Stimulated activated CD4-positive, alpha-beta T cell treated with anti-CD3 and anti-CD28 coated beads, Interleukin-4, amount 100 ng/mL, for 4 hours (primary cell): ENCODE measurements at regions not wholly inside any gene's neighbourhood (a gene's known extent, or its start where the extent isn't known, plus 50 kb on each side); places are given as distances from the start of the nearest gene placed in this dataset.
"Not testable (repeated sequence)": the region's sequence is repeated elsewhere in the genome, so short reads cannot be mapped to it uniquely, and the experiment has no call there.

Experiments
- DNase-seq, 2 experiments: peaks; one replicate each; pipeline ENCODE4 v3.0.0-alpha.2; 2020

DNA sequence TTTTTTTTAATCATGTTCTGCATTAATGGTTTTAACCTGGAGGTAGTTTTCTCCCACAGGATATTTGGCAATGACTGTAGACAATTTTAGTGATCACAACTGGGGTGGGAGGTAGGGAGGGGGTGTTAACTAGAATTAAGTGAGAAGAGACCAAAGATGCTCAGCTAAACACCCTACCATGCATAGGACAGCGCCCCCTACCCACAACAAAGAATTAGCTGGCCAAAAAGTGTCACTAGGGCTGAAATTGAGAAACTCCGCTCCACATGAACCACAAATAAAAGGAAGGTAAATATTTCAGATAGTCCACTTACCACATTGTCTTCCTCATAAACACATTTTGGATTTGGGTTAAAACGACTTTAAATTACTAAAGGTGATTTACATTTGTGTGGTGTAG is 942.6 kb downstream of the SUCLG1 start:
- no peak for DNase-seq

DNA sequence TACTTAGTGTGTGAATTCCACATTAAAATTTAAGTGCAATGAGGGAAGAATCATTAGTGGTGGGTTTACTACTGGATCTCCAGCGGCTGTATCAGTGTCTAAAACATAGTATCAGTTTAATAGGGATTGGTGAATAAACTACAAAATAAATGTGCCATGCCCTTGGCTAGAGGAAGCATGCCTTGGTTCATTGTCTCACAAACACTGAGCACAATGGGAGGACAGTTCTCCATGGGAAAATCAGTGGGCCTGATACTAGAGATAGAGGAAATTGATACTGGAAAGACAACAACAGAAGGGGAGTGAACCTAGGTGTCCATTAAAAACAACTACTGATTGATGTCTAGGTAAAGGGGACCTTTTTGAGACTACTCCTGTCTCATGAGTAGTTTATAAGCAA is 971.6 kb downstream of the SUCLG1 start:
- DNase-seq: no peak

DNA sequence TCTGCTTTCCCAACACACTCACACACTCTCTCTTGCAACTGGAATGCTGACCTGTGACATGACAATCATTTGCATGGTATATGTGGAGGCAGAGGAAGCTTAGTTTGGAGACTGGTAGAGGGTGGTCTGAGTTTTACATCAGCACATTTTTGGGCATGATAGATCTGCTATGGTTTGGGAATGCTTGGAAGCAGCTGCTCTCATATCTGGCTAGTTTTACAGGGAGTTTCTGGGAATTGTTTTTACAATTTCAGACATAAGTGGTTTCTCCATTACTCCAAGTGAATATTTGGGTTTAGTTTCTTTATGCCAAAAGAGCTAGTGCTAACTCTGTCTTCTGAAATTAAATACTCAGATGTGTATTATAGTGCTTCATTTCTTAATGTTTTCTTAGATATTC is 977.6 kb downstream of the SUCLG1 start:
- DNase-seq: no peak

DNA sequence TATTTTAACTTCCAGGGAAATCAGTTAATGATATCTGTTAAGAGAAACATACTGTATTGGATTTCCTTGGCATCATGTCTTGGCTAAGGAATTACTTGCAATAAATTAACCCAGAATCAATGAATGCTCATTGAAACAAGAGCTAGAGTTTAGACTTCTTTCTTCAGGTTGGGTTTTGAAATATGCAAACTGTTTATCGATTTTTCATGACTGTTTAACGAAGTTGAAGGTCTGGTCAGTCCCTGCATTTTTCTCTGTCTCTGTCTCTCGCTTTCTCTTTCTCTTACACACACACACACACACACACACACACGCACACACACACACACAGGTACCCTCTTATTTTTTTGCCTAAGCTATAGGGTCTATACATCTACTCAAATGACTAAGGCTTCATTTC is 981.0 kb downstream of the SUCLG1 start:
- no peak for DNase-seq

DNA sequence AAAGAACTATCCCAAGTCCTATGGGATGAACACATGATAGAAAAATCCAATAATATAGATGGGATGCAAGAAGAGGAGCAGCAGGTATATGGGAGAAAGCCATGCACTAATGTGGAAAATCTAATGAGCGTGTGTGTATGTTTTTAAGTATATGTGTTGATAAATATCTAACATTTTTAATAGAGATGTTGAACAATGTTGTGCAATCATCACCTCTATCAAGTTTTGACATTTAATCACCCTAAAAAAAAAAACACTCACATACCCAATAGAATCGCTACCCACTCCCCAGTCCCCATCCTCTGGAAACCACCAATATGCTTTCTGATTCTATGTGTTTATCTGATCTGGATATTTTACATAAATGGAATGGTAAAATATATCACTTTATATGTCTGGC is 983.7 kb downstream of the SUCLG1 start:
- DNase-seq: no peak

DNA sequence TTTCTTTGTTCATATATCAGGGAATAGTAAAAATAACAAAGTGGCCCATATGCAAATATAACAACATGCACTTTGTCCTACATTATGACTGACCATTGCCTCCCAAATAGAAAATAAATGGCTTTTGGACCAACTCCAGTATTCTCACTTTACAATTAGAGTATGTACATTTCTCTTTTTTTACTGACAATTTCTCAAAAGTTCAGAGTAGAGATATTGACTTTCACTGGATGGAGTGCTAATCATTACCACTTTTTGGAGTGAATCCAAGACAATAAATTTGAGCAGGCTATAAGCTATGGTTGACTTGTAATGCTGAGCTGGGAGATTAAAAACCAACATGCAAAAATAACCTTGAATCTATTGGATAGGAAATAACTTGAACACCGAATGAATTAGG is 987.4 kb downstream of the SUCLG1 start:
- DNase-seq: no peak

DNA sequence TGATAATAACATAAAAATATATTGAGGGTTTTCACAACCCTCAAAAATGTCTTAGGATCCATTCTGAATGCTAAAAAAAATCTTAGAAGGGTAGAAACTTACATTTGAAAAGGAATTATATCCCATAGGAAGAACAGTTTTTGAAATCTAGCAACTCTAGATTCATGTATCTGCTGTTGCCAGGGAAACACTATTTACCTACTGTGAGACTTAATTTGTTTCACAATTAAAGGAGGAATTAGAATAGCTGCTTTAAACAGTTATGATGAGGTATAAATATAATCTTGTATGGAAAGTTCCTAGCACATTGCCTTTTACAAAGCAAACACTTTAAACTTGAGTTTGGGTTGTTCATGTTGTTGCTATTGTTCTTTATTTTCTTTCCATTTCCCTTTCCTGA is 988.2 kb downstream of the SUCLG1 start:
- no peak for DNase-seq

DNA sequence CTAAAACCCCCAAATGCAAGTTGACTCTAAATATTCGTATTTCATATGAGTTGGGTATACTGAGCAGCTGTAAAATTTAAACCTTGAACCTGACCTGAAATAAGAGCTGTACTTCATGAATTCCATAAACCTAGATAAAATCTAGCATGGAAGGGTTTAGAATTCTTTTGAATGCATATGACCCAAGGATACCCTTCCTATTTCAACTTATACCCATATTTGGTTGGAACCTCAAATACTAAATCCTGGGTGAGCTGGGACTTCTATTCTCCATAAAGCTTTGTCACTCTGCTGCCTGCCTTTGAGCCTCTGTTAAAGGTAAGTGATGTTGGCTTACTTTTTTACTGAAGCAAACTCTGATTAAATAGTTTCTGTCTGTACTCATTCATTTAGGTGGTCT is 994.6 kb downstream of the SUCLG1 start:
- DNase-seq: no peak

DNA sequence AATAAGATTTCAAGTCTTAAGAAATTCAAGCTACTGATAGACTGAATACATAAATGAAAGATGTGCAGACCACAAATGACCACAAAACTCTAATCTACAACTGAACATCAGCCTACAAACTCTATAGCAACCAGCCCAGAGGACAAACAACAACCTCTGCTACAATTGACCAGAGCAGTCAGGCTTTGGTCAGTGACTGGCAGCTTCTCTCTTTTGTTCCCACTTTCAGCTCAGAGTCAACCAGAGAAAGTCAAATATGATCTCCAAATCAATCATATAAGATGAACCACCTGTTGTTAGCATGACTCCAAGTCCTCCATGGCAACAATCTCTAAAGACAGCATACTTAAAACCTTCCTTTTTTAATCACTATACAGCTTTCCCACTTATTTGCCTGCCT is 996.2 kb downstream of the SUCLG1 start:
- no peak for DNase-seq

DNA sequence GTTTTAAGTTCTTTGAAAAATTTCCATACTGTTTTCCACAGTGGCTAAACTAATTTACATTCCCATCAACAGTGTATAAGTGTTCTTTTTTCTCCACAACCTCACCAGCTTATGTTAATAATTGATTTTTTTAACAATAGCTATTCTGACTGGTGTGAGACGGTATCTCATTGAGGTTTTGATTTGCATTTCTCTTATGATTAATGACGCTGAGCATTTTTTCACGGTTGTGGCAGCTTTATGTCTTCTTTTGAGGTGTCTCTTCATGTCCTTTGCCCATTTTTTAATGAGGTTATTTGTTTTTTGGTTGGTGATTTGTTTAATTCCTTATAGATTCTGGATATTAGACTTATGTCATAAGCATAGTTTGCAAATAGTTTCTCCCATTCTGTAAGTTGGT is 997.9 kb downstream of the SUCLG1 start:
- DNase-seq: no peak

DNA sequence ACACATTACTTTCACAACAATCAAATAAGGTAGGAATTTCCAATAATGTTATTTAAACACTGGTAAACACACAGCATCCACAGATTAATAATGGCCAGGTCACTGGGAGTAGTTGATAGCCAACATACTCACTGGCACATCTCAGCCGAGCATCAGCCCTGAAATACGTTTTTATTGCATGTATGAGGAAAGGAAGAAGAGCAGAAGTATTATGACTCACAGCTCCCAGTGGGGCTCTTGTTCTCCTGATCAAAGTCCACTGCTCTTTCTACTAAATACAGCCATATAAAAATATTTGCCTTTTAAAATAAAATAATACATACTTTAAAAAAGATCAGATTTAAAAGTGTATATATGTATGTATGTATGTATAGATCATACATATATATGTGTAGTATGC is 999.6 kb downstream of the SUCLG1 start:
- DNase-seq: no peak

DNA sequence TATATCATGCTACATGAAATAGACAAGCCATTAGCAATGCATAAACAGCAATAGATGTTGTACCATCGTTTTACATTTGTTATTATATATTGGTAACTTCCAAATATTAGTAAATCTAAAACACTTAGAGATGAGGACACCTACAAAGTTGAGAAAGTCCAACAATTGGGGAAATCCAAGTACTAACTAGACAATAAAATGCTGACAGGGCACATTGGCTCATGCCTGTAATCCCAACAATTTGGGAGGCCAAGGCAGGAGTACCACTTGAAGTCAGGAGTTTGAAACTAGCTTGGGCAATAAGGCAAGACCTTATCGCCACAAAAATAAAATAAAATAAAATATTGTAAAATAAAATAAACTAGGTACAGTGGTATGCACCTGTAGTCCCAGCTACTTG is 1023.1 kb downstream of the SUCLG1 start:
- DNase-seq: no peak

DNA sequence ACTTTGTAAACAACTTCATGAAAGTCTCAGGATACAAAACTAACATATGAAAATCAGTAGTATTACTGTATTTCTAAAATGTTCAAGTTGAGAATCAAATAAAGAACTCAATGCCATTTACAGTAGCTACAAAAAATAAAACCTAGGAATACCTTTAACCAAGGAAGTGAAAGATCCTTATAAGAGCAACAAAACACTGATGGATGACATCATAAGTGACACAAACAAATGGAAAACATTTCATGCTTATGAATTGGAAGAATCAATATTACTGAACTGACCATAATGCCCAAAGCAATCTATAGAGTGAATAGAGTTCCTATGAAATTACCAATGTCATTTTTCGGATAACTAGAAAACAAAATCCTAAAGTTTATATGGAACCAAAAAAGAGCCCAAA is 1038.1 kb downstream of the SUCLG1 start:
- no peak for DNase-seq

DNA sequence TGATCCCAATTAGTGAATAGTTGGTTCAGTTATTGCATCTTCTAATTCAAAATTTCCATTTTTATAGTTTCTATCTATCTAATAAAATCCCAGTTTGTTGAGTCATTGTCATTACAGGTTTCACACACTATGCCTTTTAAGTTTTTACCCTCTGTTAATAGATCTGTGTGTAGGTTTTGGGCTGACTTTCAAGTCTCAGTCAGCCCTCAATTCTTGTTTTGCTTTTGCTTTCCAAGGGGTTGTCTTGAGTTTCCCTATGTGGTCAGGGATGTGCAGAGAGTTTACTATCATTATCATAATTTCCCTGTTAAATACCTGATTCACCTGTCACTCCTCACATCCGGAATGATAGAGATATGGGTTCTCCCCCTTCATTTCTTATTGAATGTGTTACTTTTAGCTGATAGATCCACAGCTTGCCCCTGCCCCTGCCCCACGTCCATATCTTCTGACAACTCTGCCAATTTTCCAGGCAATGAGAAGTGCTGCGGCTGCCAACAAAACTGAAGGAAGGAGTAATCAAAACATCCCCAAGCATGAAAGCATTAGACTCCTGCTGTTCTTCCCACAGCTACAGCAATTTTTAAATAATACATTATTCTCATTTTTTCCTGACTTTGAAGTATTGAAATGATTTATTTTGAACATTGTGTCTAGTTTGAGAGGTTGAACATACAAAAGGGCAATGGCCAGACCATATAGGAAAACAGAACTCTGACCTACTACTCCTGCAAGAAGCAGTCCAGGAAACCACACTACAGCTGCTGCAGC is 1064.8 kb downstream of the SUCLG1 start:
- DNase-seq: no peak

DNA sequence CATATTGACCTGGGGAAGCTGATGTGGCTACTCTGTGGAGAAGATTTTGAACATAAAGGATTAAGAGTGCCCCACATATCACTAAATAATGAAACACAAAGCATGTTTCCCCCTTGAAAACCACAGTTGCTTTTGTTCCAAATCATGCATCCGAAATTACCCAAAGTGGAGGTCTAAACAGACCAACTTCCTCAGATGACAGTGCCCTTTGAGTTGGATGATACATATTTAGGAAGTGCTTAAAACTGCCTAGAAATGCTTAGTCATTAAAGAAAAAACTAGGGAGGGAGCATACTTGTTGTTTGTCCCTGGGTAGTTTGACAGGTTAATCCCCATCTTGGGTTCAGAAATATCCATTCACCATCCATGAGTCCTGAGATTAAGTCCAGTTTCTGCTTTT is 1070.3 kb downstream of the SUCLG1 start:
- DNase-seq: no peak

DNA sequence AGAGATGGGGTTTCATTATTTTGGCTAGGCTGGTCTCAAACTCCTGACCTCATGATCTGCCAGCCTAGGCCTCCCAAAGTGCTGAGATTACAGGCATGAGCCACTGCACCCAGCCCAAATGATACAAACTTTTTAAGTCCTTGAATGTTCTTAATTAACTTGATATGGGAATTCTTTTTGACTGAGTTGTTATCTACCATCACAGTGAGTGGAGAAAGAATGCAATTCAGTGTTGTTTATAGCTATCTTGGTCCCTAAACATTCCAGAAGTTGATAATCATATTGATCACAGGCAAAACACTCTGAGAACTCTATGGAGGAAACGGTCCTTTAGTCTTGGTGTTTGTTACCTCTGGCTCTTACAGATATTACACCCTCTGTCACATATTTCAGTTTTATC is 1072.5 kb downstream of the SUCLG1 start:
- no peak for DNase-seq

DNA sequence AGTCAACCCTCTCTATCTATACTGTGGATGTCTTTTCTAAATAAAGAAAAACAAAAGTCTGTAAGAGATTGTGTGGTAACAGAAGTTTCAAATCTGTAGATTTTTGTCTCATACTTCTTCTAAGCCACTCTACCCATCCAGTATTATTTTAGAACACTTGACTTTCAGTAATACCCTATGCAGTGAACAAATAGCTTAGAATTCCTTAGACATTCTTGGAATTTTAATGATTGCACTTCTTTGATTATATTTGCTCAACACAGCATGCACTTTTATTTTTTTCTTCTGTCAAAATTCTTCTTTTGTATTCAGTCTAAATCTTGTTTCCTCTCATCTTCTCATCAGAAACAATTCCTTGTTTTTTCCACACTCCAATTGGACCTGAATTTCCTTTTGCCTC is 1080.2 kb downstream of the SUCLG1 start:
- no peak for DNase-seq

DNA sequence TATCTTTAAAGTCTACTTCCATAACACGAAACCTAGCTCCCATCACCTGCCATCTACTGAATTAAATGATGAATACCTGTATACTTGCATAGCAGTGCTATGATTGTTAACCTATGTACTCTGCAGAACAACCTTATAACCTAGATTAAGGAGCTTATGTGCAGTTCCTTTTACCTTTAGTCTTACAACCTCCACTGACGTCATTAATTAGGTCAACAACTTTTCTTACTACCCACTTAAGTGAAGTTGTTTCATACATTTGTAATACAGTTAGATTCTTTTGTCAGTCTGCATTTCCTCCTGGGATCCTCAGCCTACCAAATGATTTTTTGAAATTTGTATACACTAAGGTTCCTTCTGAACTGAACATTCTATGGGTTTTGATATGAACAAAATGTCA is 1082.3 kb downstream of the SUCLG1 start:
- DNase-seq: no peak

DNA sequence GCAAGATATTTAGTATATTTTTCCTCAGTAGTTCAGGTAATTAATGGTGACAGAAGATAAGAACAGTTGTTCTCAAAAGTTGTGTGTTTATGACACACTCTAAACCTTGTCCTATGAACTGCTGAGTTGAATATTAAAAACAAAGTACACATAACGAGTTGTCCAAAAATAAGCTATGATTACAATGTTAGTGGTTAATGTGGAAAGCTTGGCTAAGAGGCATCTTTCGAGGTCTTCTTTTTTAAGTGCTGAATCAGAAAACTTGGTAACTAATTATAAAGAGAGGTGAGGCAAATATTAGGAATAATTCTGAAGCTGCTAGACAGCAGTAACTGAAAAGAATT is 1088.7 kb downstream of the SUCLG1 start:
- no peak for DNase-seq

DNA sequence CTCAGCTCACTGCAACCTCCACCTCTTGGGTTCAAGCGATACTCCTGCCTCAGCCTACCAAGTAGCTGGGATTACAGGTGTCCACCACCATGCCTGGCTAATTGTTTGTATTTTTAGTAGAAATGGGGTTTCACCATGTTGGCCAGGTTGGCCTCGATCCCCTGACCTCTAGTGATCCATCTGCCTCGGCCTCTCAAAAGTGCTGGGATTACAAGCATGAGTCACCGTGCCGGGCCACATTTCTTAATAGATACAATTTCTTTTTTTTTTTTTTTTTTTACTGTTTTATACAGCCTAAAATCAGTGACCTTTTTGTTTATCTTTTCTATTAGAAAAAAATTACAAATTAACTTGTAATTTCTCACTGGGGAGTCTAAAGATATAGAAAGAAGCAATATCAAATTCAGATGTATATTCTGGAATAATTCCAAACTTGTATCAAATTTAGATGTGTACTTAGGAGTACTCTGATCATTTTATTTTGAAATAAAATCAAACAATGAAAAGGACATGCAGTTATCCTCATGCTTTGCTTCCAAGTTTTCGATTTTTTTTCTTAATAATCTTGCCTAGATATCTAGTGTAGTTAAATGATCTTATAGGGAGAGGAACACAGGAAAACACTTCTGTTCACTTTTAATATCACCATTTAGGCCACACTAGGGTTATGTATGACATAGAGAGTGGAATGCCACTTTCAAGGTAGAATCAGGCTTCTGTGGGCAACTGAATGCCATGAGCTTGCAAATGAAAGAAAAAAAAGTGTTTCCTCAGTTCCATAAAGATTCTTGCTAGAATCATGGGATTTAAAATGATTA is 1089.3 kb downstream of the SUCLG1 start:
- DNase-seq: no peak

DNA sequence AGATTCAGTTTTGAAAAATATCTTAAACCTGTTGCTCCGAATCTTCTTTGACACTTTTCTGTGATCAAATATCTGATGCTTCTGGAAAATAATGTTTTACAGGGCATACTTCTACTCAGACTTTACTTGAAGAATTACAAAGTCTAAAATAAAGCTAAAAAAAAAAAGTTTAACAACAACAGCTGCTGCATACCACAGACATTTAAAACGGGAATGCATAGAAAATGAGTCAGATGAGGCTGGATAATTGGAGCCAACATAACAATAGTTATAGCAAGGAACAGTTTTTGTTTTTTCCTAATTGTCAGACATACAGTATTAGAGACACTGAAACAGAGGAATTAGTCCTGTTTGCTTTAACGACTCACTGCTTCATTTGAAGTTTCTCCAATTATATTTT is 1090.2 kb downstream of the SUCLG1 start:
- DNase-seq: no peak

DNA sequence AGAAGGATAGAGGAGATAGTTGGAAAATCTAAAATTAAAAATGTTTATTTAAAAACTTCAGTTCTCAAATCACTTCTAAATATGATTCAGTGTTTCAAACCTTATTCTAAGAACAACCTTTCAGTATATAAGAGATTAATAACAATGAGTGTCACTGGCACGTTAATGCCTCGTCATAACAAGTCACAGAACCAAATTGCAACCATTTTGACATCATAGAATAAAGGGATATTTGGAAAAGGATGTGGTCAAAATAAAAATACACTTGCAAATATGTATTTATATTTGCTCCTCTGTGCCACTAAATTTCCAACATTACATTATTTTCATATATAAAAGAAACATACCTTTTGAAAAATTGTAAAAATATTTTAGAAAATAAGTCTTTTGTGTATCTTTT is 1090.6 kb downstream of the SUCLG1 start:
- no peak for DNase-seq

DNA sequence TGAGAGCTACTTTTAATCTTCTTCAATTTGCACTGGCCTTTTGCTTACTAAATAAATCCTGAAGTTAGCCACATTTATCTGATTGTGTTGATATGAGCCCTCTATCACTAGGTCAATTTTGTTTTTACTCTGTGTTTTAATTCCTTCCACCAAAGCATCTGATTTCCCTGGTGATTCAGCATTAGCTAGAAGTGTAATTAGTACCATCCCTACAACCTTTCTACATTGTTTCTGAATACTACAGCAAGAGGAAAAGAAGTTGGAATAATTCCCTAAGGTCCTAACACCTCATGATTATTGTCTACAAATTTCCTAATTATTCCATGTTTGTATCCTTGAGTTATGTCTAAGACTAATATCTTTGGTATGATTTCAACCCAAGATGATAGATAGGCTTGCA is 1093.6 kb downstream of the SUCLG1 start:
- no peak for DNase-seq

DNA sequence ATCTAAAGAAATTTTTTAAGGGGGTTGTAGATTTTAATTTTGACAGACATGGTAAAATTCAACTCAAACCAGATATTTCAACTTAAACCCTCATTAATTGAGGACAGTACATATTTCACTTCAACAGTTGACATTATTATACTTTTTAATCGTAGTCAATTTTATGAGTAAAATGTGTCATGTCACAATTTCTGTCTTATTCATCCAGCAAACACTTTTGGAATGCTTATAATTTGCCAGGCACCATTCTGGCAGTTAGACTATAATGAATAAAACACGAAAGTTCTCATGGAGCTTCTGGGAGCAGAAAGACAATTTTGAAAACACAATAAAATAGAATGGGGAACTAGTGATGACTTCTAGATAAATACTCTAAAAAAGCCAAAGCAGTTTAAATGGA is 1094.8 kb downstream of the SUCLG1 start:
- DNase-seq: no peak

DNA sequence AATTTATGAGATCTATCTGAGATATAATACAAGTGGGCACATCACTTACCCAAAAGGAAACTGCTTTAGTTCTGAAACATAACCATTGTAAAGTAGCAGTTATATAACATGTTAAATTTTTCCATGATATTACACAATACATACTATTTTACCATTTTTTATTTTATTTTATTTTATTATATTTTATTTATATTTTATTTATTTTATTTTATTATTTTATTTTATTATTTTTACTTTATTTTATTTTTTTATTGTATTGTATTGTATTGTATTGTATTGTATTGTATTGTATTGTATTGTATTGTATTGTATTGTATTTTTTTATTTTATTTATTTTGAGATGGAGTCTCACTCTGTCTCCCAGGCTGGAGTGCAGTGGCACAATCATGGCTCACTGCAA is 1095.9 kb downstream of the SUCLG1 start:
- DNase-seq: not testable (repeated sequence)
